ENCODE measurements at regions not wholly inside any gene's neighbourhood (a gene's known extent, or its start where the extent isn't known, plus 50 kb on each side); places are given as distances from the start of the nearest gene placed in this dataset.

DNA sequence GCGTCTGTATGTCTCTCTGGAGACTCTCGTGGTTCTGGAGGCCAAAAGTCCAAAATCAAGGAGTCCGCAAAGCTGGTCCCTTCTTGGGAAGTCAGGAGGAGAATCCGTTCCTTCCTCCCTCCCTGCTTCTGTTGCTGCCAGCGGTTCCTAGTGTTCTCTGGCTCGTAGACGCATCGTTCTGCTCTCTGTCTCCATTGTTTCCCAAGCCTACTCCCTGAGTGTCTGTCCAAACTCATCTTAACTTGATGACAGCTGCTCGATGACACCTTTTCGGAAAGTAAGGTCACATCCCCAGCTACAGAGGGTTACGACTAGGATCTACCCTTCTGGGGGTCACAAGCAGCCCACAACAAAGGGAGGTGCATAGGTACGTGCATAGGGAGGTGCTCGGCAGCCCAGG, 80.7 kb upstream of the FOXF1 start:
- H3K9me3 Mint-ChIP-seq = no peaks in the 10 kb centered on the region
- H3K4me1 Mint-ChIP-seq = peaks cover 33% of the 10 kb centered on the region
- H3K36me3 Mint-ChIP-seq = no peaks in the 10 kb centered on the region
- H3K27ac Mint-ChIP-seq = no peak overlapping the region
- DNase-seq (ENCODE audit: low spot score in 2 of 2, unreplicated experiment in 2 of 2) = no peak
- no peak overlapping the region for H3K4me3 Mint-ChIP-seq
- TF ChIP-seq, protein P1, sequence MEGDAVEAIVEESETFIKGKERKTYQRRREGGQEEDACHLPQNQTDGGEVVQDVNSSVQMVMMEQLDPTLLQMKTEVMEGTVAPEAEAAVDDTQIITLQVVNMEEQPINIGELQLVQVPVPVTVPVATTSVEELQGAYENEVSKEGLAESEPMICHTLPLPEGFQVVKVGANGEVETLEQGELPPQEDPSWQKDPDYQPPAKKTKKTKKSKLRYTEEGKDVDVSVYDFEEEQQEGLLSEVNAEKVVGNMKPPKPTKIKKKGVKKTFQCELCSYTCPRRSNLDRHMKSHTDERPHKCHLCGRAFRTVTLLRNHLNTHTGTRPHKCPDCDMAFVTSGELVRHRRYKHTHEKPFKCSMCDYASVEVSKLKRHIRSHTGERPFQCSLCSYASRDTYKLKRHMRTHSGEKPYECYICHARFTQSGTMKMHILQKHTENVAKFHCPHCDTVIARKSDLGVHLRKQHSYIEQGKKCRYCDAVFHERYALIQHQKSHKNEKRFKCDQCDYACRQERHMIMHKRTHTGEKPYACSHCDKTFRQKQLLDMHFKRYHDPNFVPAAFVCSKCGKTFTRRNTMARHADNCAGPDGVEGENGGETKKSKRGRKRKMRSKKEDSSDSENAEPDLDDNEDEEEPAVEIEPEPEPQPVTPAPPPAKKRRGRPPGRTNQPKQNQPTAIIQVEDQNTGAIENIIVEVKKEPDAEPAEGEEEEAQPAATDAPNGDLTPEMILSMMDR (IDR thresholded peaks at IDR 0.05; ENCODE audit: unreplicated experiment) = no peak
- H3K27me3 Mint-ChIP-seq (ENCODE audit: low read depth) = peaks cover 57% of the 10 kb centered on the region

DNA sequence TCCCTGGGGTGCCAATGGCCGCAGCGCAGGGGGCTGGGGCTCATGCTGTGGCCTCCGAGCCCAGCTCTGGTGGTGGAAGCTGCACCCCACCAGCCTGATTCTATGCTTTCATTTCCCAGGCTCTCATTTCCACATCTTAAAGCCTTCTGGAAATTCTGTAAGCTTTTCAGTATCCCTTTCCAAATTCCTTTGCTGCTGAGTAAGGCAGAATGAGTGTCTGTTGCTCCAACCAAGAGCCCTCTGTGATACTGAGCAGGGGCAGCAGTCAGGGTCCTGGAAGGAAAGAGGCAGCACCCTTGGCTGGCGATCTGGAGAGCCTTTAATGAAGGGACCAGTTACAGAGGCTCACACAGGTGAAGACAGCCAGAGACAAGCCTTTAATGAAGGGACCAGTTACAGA, 79.5 kb upstream of the FOXF1 start:
- H3K9me3 Mint-ChIP-seq = no peaks in the 10 kb centered on the region
- H3K36me3 Mint-ChIP-seq = no peaks in the 10 kb centered on the region
- no peak overlapping the region for H3K27ac Mint-ChIP-seq
- peaks cover 30% of the 10 kb centered on the region for H3K4me1 Mint-ChIP-seq
- H3K4me3 Mint-ChIP-seq = no peak overlapping the region
- peaks cover 64% of the 10 kb centered on the region for H3K27me3 Mint-ChIP-seq (ENCODE audit: low read depth)
- DNase-seq (ENCODE audit: low spot score in 2 of 2, unreplicated experiment in 2 of 2) = no peak
- TF ChIP-seq, protein P1 (IDR thresholded peaks at IDR 0.05; ENCODE audit: unreplicated experiment) = no peak

DNA sequence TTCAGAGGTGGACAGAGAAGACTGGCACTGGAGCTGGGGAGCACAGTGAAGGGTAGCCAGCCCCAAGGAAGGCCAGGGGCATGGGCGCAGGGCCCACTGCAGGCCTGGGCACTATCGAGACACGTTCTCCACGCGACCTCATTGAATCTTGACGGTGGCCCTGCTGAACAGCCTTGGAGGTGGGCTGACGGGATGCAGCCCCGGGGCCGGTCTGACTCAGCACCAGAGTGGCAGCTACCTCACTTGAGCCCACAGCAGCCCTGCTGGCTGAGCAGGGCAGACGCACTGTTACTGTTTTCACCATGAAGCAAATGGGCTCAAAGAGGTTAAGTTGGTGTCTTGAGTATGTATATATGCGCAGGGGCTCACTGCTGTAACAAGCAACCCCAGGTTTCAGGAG, 78.8 kb upstream of the FOXF1 start:
- TF ChIP-seq, protein P1 (IDR thresholded peaks at IDR 0.05; ENCODE audit: unreplicated experiment) = no peak
- no peak for DNase-seq (ENCODE audit: low spot score in 2 of 2, unreplicated experiment in 2 of 2)
- no peaks in the 10 kb centered on the region for H3K36me3 Mint-ChIP-seq
- no peaks in the 10 kb centered on the region for H3K9me3 Mint-ChIP-seq
- peaks cover 30% of the 10 kb centered on the region for H3K4me1 Mint-ChIP-seq
- no peak overlapping the region for H3K27ac Mint-ChIP-seq
- H3K4me3 Mint-ChIP-seq = no peak overlapping the region
- peaks cover 69% of the 10 kb centered on the region for H3K27me3 Mint-ChIP-seq (ENCODE audit: low read depth)

DNA sequence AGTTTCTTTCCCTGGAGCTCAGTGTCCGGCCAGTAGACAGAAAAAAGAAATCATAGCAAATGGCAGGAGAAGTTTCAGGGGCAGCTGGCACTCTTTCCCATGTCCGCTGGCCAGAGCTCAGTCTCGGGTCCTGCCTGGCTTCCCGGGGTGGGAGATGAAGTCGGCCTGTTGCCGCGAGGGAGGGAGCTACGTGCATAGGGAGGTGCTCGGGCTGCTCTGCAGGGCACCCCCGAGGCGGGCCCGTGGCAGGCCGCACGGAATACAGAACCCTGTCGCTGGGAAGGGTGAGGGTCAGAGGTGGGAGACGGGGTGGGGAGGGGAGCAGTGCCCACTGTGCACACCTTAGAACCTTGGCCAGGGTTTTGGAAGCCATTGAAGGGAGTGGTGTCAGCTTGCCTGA, 78.3 kb upstream of the FOXF1 start:
- H3K27ac Mint-ChIP-seq = no peak overlapping the region

DNA sequence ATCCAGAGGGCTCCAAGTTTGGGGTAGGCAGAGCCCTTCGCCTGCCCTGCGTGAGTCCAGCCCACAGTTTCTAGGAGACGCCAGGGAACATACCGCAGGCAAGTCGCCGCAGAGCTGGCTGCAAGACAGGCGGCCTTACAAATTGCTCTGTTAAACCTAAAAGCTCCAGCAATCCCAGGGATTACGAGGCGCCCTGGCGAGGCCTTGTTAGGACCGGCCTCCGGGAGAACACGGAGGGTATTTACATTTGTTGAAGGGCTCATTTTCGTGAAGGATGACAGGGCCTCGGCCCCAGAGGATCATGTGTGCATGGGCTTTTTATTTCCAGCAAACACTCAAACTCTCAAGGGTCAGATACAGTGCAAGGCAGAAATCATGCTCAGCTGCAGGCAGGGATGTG, 77.6 kb upstream of the FOXF1 start:
- Mint-ChIP-seq H3K4me3 (no peak overlapping the region), H3K9me3 (no peaks in the 10 kb centered on the region), H3K27me3 (ENCODE audit: low read depth) (peaks cover 80% of the 10 kb centered on the region), H3K36me3 (no peaks in the 10 kb centered on the region), H3K27ac (no peak overlapping the region), H3K4me1 (peaks cover 22% of the 10 kb centered on the region)
- TF ChIP-seq, protein P1 (IDR thresholded peaks at IDR 0.05; ENCODE audit: unreplicated experiment) = no peak
- DNase-seq (ENCODE audit: low spot score in 2 of 2, unreplicated experiment in 2 of 2) = no peak

More for the DNA sequence above, 78.3 kb upstream of the FOXF1 start:
- Mint-ChIP-seq H3K27me3 (ENCODE audit: low read depth) (peaks cover 74% of the 10 kb centered on the region), H3K9me3 (no peaks in the 10 kb centered on the region), H3K4me3 (no peak overlapping the region), H3K36me3 (no peaks in the 10 kb centered on the region), H3K4me1 (peaks cover 29% of the 10 kb centered on the region)
- TF ChIP-seq, protein P1 (IDR thresholded peaks at IDR 0.05; ENCODE audit: unreplicated experiment) = no peak
- no peak for DNase-seq (ENCODE audit: low spot score in 2 of 2, unreplicated experiment in 2 of 2)

Measured in mesothelial cell of epicardium (in vitro differentiated cells).